Activated T-helper 2 cell treated with anti-CD3 and anti-CD28 coated beads, Interferon-gamma antibody, Interleukin-2, Interleukin-4, amounts not matched to agents 10 μg/mL and 5 μg/mL and 100 μg/mL, durations not matched to agents 14 hours and 24 hours and 36 hours (primary cell): ENCODE measurements at regions not wholly inside any gene's neighbourhood (a gene's known extent, or its start where the extent isn't known, plus 50 kb on each side); places are given as distances from the start of the nearest gene placed in this dataset.

Experiments used
- DNase-seq: peaks from one replicate; pipeline ENCODE4 v3.0.0; 2021; ENCODE audit warnings: low spot score
- H3K27ac Mint-ChIP-seq: one replicate; pipeline ENCODE4 v1.8.0; 2021; ENCODE audit warnings: mixed read lengths
- H3K27me3 Mint-ChIP-seq: one replicate; pipeline ENCODE4 v1.8.0; 2021; ENCODE audit warnings: low read depth, mixed read lengths
- H3K36me3 Mint-ChIP-seq: one replicate; pipeline ENCODE4 v1.8.0; 2021; ENCODE audit warnings: low read depth, mixed read lengths
- H3K4me1 Mint-ChIP-seq: one replicate; pipeline ENCODE4 v1.8.0; 2021; ENCODE audit warnings: low read depth, mixed read lengths
- H3K4me3 Mint-ChIP-seq: one replicate; pipeline ENCODE4 v1.8.0; 2021; ENCODE audit warnings: low read depth, mild to moderate bottlenecking, moderate library complexity, mixed read lengths
- H3K9me3 Mint-ChIP-seq: one replicate; pipeline ENCODE4 v1.8.0; 2021; ENCODE audit warnings: mixed read lengths
- intact Hi-C: fragments of 100-400 bp; cut with micrococcal nuclease; formaldehyde crosslinking; loops from one replicate; pipeline ENCODE4 v1.15.1; 2023

DNA sequence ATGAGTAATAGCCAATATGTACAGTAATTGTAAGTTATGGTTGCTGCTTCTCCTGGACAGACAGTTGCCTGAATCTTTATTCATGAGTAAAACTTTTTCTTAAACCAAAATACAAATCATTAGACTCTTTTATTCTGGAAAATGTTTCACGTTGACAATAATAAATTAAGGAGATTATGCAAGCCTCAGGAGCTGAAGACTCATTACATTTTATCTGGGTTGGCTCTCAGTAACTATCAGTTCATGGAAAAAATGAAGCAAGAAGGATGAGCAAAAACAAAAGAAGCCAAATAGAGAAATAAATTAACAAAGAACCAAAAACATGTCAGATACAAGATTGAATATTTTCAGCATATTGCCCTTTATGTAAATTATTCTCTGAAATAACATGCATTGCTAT, 88.9 kb upstream of the PRR16 start:
- H3K4me1 Mint-ChIP-seq, result no peaks in the 10 kb centered on the region
- H3K9me3 Mint-ChIP-seq, result peaks cover 18% of the 10 kb centered on the region
- intact Hi-C loops, result no loop called here
- no peaks in the 10 kb centered on the region for H3K27me3 Mint-ChIP-seq
- peaks cover 3% of the 10 kb centered on the region for H3K36me3 Mint-ChIP-seq
- no peak overlapping the region for H3K4me3 Mint-ChIP-seq
- DNase-seq, result no peak
- no peak overlapping the region for H3K27ac Mint-ChIP-seq

DNA sequence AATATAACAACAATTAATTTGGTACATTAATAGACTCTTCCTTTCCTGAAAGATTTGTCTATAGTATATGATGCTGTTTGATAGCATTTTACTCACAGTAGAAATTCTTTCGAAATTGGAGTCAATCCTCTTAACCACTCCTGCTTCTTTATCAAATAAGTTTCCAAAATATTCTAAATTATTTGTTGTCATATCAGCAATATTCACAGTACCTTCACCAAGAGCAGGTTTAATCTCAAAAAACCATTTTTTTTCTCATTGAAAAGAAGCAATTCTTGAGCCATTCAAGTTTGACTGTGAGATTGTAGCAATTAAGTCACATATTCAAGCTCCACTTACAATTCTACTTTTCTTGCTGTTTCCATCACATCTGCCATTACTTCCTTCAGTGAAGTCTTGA, 83.5 kb upstream of the PRR16 start:
- Mint-ChIP-seq H3K4me3 (no peak overlapping the region), H3K27ac (no peak overlapping the region), H3K36me3 (peaks cover 3% of the 10 kb centered on the region), H3K4me1 (no peaks in the 10 kb centered on the region), H3K27me3 (no peaks in the 10 kb centered on the region), H3K9me3 (peaks cover 21% of the 10 kb centered on the region)
- DNase-seq, result no peak
- intact Hi-C loops, result no loop called here

DNA sequence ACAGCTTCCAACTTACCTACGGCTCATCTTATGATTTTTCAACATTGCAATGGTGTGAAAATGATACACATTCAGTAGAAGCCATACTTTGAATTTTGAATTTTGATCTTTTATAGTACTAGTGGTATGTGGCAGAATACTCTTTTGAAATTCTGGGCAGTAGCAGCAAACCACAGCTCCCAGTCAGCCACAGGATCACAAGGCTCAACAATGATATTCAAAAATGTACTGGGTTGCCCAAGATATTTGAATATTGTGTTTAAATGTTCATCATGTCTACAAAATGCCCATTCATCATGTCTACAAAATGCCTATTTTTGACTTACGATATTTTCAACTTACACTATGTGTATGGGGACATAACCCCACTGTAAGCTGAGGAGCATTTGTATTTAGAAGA, 81.3 kb upstream of the PRR16 start:
- DNase-seq, result no peak
- Mint-ChIP-seq H3K9me3 (peaks cover 17% of the 10 kb centered on the region), H3K4me1 (peaks cover 7% of the 10 kb centered on the region), H3K4me3 (no peak overlapping the region), H3K27ac (no peak overlapping the region), H3K27me3 (no peaks in the 10 kb centered on the region), H3K36me3 (no peaks in the 10 kb centered on the region)
- intact Hi-C loops, result loop anchor here (1.0 kb wide), 1 partner anchor 9 kb away; no protein-coding TSS in a partner anchor

GRCh38 chr5:120386981-120387380, 77.1 kb upstream of the PRR16 start:
- Mint-ChIP-seq H3K9me3 (no peaks in the 10 kb centered on the region), H3K36me3 (no peaks in the 10 kb centered on the region), H3K27ac (no peak overlapping the region), H3K27me3 (no peaks in the 10 kb centered on the region), H3K4me1 (peaks cover 17% of the 10 kb centered on the region), H3K4me3 (no peak overlapping the region)
- no peak for DNase-seq
- intact Hi-C loops, result loop anchor here (5.0 kb wide), 1 partner anchor 70 kb away; no protein-coding TSS in a partner anchor

DNA sequence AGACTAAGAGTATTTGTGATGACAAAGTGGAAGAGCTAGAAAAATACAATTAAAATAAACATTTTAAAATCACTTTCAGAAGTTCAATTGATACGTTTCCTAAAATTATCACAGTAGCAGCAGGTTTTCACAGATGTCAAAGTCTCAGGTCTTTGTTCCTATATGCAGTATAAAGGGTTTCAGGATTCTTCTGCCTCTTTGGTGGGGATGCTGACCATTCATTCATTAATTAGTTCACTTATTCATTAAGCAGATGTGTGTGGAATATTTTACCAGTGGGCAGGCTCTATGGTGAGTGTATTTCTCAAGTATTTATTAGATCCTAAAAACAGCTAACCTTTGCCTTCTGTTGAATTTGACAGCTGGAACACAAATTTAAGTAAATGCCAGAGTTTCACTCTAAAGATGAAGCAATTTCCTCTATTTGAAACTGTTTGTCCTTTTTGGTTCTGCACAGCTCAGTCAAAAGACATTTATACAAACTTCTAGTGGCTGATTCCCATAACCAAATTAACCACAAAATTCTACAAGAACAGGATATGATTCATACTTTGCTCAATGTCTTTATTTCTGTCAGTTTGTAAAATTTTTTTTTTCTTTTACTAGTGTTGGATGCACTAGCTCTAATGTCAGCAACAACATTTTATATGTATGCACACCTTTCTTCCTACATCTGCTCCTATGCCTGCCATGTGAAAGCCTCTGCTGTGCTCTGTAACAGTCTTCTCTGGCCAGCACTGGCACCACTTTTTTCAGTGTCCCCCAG, 75.9 kb upstream of the PRR16 start:
- Mint-ChIP-seq H3K27me3 (no peaks in the 10 kb centered on the region), H3K9me3 (no peaks in the 10 kb centered on the region), H3K4me1 (peaks cover 17% of the 10 kb centered on the region), H3K36me3 (no peaks in the 10 kb centered on the region), H3K27ac (peak overlapping the region; percentile 62), H3K4me3 (peak overlapping the region; percentile 49)
- intact Hi-C loops, result loop anchor here (5.0 kb wide), 1 partner anchor 69 kb away; no protein-coding TSS in a partner anchor
- no peak for DNase-seq

DNA sequence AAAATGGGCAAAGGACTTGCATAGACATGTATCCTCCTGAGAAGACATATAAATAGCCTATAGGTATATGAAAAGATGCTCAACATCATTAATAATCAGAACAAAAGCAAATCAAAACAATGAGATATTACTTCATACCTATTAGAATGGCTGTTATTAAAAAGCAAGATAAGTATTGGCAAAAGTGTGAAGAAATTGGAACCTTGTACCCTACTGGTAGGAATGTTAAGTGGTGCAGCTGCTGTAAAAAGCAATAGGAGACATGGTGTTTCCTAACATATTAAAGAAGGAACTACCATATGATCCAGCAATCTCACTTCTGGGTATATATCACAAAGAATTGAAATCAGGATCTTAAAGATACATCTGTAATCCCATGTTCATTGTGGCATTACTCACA, 69.8 kb upstream of the PRR16 start:
- intact Hi-C loops, result no loop called here
- H3K36me3 Mint-ChIP-seq, result no peaks in the 10 kb centered on the region
- peaks cover 2% of the 10 kb centered on the region for H3K27me3 Mint-ChIP-seq

DNA sequence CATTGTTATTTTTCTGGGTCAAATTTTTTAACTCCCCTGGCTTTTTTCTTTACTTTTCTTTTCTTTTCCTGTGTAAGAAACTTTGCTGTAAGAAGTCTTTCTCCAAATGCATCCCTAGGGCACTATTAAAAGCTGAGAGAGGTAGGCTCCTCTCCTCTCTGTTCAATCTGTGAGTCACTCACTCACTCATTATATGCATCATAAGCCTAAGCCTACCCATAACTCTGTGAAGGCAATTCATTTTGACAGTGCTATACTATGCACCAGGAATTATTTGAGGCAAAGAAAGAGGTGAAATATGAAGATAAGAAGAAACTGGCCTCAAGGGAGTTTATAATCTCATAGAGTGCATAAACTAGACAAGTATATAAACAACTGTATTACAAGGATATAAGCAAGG, 67.9 kb upstream of the PRR16 start:
- intact Hi-C loops, result no loop called here
- H3K36me3 Mint-ChIP-seq, result no peaks in the 10 kb centered on the region

More for the DNA sequence above, 69.8 kb upstream of the PRR16 start:
- Mint-ChIP-seq H3K9me3 (peaks cover 13% of the 10 kb centered on the region), H3K27ac (no peak overlapping the region), H3K4me1 (no peaks in the 10 kb centered on the region), H3K4me3 (no peak overlapping the region)
- no peak for DNase-seq

GRCh38 chr5:120400356-120400755, 63.7 kb upstream of the PRR16 start:
- H3K4me1 Mint-ChIP-seq, result no peaks in the 10 kb centered on the region
- no peak overlapping the region for H3K27ac Mint-ChIP-seq
- H3K9me3 Mint-ChIP-seq, result peaks cover 13% of the 10 kb centered on the region
- H3K36me3 Mint-ChIP-seq, result no peaks in the 10 kb centered on the region
- H3K27me3 Mint-ChIP-seq, result no peaks in the 10 kb centered on the region
- H3K4me3 Mint-ChIP-seq, result no peak overlapping the region
- no peak for DNase-seq
- intact Hi-C loops, result no loop called here

More for the DNA sequence above, 67.9 kb upstream of the PRR16 start:
- H3K4me3 Mint-ChIP-seq, result no peak overlapping the region
- peaks cover 13% of the 10 kb centered on the region for H3K9me3 Mint-ChIP-seq
- H3K27ac Mint-ChIP-seq, result no peak overlapping the region
- no peak for DNase-seq
- H3K27me3 Mint-ChIP-seq, result peaks cover 2% of the 10 kb centered on the region
- no peaks in the 10 kb centered on the region for H3K4me1 Mint-ChIP-seq

- intact Hi-C loops, result no loop called here
- H3K4me1 Mint-ChIP-seq, result peaks cover 6% of the 10 kb centered on the region
- H3K27me3 Mint-ChIP-seq, result no peaks in the 10 kb centered on the region
- DNase-seq, result no peak
- no peak overlapping the region for H3K27ac Mint-ChIP-seq
- no peaks in the 10 kb centered on the region for H3K36me3 Mint-ChIP-seq
- H3K4me3 Mint-ChIP-seq, result no peak overlapping the region
- H3K9me3 Mint-ChIP-seq, result peaks cover 15% of the 10 kb centered on the region
These were observed 61.5 kb upstream of the PRR16 start for GRCh38 chr5:120402606-120403005.

DNA sequence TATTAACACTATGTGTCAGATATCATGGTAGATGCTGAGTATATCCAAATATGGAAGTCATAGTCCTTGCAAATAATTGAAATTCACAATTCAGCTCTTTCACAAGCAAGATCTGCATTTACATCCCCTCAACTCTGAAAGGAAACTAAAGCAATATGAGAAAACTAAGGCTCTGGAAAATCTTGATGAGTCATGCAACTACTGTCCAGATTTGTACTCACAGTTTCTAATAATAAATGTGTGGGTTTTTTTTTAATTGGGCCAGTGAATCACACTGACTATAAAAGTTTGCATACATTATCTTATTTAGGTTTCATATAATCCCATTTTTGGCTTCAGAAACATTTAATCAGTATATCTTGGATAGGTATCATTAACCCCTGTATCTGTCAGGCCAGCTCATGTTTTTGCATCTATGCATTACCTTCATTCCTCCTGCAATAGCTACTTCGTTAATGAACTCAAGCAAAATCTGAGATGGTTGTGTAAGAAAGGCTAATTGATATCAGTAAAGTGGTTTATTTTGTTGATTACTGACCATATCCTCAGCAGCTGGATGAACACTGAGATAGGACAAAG, 58.7 kb upstream of the PRR16 start:
- no peak overlapping the region for H3K27ac Mint-ChIP-seq
- no peak overlapping the region for H3K4me3 Mint-ChIP-seq
- H3K9me3 Mint-ChIP-seq, result peaks cover 8% of the 10 kb centered on the region

DNA sequence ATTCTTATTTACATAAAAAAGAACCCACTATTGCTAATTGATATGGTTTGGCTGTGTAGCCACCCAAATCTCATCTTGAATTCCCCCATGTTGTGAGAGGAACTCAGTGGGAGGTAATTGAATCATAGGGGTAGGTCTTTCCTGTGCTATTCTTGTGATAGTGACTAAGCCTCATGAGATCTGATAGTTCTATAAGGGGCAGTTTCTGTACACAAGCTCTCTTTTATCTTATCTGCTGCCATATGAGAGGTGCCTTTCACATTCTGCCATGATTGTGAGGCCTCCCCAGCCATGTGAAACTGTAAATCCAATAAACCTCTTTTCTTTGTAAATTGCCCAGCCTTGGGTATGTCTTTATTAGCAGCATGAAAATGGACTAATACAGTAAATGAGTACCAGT, 58.2 kb upstream of the PRR16 start:
- H3K4me3 Mint-ChIP-seq, result no peak overlapping the region
- no peak for DNase-seq
- no peak overlapping the region for H3K27ac Mint-ChIP-seq
- intact Hi-C loops, result no loop called here
- peaks cover 8% of the 10 kb centered on the region for H3K9me3 Mint-ChIP-seq
- H3K27me3 Mint-ChIP-seq, result no peaks in the 10 kb centered on the region
- H3K36me3 Mint-ChIP-seq, result no peaks in the 10 kb centered on the region
- peaks cover 6% of the 10 kb centered on the region for H3K4me1 Mint-ChIP-seq

More for the DNA sequence above, 58.7 kb upstream of the PRR16 start:
- intact Hi-C loops, result no loop called here
- Mint-ChIP-seq H3K36me3 (no peaks in the 10 kb centered on the region), H3K4me1 (peaks cover 6% of the 10 kb centered on the region), H3K27me3 (no peaks in the 10 kb centered on the region)
- DNase-seq, result no peak

- Mint-ChIP-seq H3K36me3 (no peaks in the 10 kb centered on the region), H3K9me3 (no peaks in the 10 kb centered on the region), H3K4me1 (no peaks in the 10 kb centered on the region), H3K27me3 (no peaks in the 10 kb centered on the region), H3K27ac (no peak overlapping the region), H3K4me3 (no peak overlapping the region)
- intact Hi-C loops, result no loop called here
- DNase-seq, result no peak
These were observed 50.4 kb upstream of the PRR16 start for GRCh38 chr5:120413686-120414085.
